Esophagus muscularis mucosa (tissue), 3 donors: ENCODE measurements at regions not wholly inside any gene's neighbourhood (a gene's known extent, or its start where the extent isn't known, plus 50 kb on each side); places are given as distances from the start of the nearest gene placed in this dataset.

Experiments
- EP300 ChIP-seq: sonication (generic); formaldehyde crosslinking; IDR thresholded peaks from one replicate; pipeline ENCODE4 v1.6.1; 2017; ENCODE audit warnings: antibody characterized with exemption
- TF ChIP-seq, protein P1 (sequence below), 3 experiments: fragments of 200-600 bp in 2 of 3; fragments of 450-650 bp in 1 of 3; sonication (generic) in 2 of 3; IDR thresholded peaks; one replicate each; pipeline ENCODE4 v1.5.1; 2017 to 2019; ENCODE audit warnings: antibody characterized with exemption in 3 of 3, mild to moderate bottlenecking in 2 of 3, moderate library complexity in 1 of 3

DNA sequence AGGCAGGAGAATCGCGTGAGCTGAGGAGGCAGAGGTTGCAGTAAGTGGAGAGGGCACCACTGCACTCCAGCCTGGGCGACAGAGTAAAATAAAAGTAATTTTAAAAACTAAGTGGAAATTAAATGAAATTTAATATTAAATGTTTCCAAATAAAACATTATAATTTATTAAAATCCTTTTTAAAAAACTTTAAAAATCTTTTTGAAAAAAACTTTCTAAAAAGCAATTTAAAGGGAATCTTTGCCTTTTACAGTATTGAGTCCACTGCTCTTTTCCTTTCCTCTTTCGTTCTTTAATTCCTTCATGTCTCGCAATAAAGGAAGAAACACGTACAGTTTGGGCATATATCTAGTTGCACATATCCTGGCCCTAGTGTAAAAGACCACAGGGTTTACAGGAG lies 77.8 kb upstream of the DMRT1 start:
- TF ChIP-seq, protein P1, sequence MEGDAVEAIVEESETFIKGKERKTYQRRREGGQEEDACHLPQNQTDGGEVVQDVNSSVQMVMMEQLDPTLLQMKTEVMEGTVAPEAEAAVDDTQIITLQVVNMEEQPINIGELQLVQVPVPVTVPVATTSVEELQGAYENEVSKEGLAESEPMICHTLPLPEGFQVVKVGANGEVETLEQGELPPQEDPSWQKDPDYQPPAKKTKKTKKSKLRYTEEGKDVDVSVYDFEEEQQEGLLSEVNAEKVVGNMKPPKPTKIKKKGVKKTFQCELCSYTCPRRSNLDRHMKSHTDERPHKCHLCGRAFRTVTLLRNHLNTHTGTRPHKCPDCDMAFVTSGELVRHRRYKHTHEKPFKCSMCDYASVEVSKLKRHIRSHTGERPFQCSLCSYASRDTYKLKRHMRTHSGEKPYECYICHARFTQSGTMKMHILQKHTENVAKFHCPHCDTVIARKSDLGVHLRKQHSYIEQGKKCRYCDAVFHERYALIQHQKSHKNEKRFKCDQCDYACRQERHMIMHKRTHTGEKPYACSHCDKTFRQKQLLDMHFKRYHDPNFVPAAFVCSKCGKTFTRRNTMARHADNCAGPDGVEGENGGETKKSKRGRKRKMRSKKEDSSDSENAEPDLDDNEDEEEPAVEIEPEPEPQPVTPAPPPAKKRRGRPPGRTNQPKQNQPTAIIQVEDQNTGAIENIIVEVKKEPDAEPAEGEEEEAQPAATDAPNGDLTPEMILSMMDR (IDR thresholded peaks at IDR 0.05), result no peak
- TF ChIP-seq EP300, result no peak
